CD4-positive, CD25-positive, alpha-beta regulatory T cell (primary cell): ENCODE measurements at regions not wholly inside any gene's neighbourhood (a gene's known extent, or its start where the extent isn't known, plus 50 kb on each side); places are given as distances from the start of the nearest gene placed in this dataset.

ENCODE experiments used
- ATAC-seq, 2 donors: fragments of 150-1000 bp; cut with Tn5 transposase; one replicate each; pipeline ENCODE4 v1.10.0; 2021; ENCODE audit warnings: low read depth in 2 of 2, moderate number of reproducible peaks in 2 of 2, moderate library complexity in 1 of 2
- DNase-seq, 3 donors: peaks; one replicate each; pipeline versions ENCODE4 v3.0.0 to v3.0.0-alpha.2; 2012 to 2022; ENCODE audit warnings: mixed read lengths in 1 of 3
- H3K27ac ChIP-seq: one replicate; pipeline ENCODE4 v1.7.0; 2013; ENCODE audit warnings: mild to moderate bottlenecking, low read length; ENCODE audit not compliant: insufficient read depth, poor library complexity, severe bottlenecking
- H3K27me3 ChIP-seq: one replicate; pipeline ENCODE4 v1.7.0; 2013; ENCODE audit warnings: low read length; ENCODE audit not compliant: control insufficient read depth, insufficient read depth
- H3K36me3 ChIP-seq: one replicate; pipeline ENCODE4 v1.7.0; 2013; ENCODE audit warnings: mild to moderate bottlenecking, low read length, moderate library complexity; ENCODE audit not compliant: control insufficient read depth, insufficient read depth
- H3K4me1 ChIP-seq: 2 replicates; pipeline ENCODE4 v1.7.0; 2013; ENCODE audit warnings: mild to moderate bottlenecking, low read length; ENCODE audit not compliant: insufficient read depth, control insufficient read depth, poor library complexity, severe bottlenecking
- H3K4me3 ChIP-seq: one replicate; pipeline ENCODE4 v1.7.0; 2013; ENCODE audit warnings: low read depth, mild to moderate bottlenecking, low read length, moderate library complexity
- H3K9me3 ChIP-seq, 2 experiments: 1 replicate in 1 of 2; 2 replicates in 1 of 2; pipeline ENCODE4 v1.7.0; 2013; ENCODE audit warnings: low read length in 2 of 2, mild to moderate bottlenecking in 1 of 2, moderate library complexity in 1 of 2; ENCODE audit not compliant: control insufficient read depth in 2 of 2
- H3K27ac Mint-ChIP-seq, 3 donors: one replicate each; pipeline ENCODE4 v1.8.0; 2020 to 2022; ENCODE audit warnings: mild to moderate bottlenecking in 3 of 3, mixed read lengths in 3 of 3, moderate library complexity in 2 of 3
- H3K27me3 Mint-ChIP-seq: one replicate; pipeline ENCODE4 v1.8.0; 2022; ENCODE audit warnings: mild to moderate bottlenecking, mixed read lengths
- H3K36me3 Mint-ChIP-seq: one replicate; pipeline ENCODE4 v1.8.0; 2020; ENCODE audit warnings: mixed read lengths
- H3K4me1 Mint-ChIP-seq, 4 donors: one replicate each; pipeline ENCODE4 v1.8.0; 2020 to 2022; ENCODE audit warnings: mixed read lengths in 4 of 4, mild to moderate bottlenecking in 1 of 4
- H3K4me3 Mint-ChIP-seq, 4 donors: one replicate each; pipeline ENCODE4 v1.8.0; 2020 to 2022; ENCODE audit warnings: mild to moderate bottlenecking in 4 of 4, mixed read lengths in 4 of 4, moderate library complexity in 3 of 4
- H3K9me3 Mint-ChIP-seq, 7 donors: one replicate each; pipeline ENCODE4 v1.8.0; 2020 to 2022; ENCODE audit warnings: mixed read lengths in 7 of 7, mild to moderate bottlenecking in 3 of 7, moderate library complexity in 2 of 7

- no peaks in the 10 kb centered on the region for H3K27me3 ChIP-seq
- H3K27ac ChIP-seq: peak overlapping the region; percentile 69
- no peaks in the 10 kb centered on the region for H3K9me3 ChIP-seq
- DNase-seq: peak; percentile 33 to 69 (median 58)
- H3K36me3 Mint-ChIP-seq: no peaks in the 10 kb centered on the region
- H3K9me3 Mint-ChIP-seq: peaks cover 0 to 2% (median 0%) of the 10 kb centered on the region in 7 donors
- H3K4me3 ChIP-seq: peak overlapping the region; percentile 53
- peaks cover 41% of the 10 kb centered on the region for H3K4me1 ChIP-seq
- ATAC-seq: peak; percentile 68 to 69
- H3K27ac Mint-ChIP-seq: peak overlapping the region; percentile 94 to 98 (median 98)
- H3K4me3 Mint-ChIP-seq: peak overlapping the region; percentile 75 to 87 (median 84)
- H3K4me1 Mint-ChIP-seq: peaks cover 21 to 69% (median 35%) of the 10 kb centered on the region in 4 donors
- H3K27me3 Mint-ChIP-seq: no peaks in the 10 kb centered on the region
- no peaks in the 10 kb centered on the region for H3K36me3 ChIP-seq
Observed at GRCh38 chr1:234978397-234979295, 150.0 kb downstream of the TOMM20 start.

GRCh38 chr1:234977875-234978396 is 150.7 kb downstream of the TOMM20 start:
- peak overlapping the region; percentile 69 for H3K27ac ChIP-seq
- H3K4me3 ChIP-seq: no peak overlapping the region
- H3K9me3 Mint-ChIP-seq: peaks cover 0 to 2% (median 0%) of the 10 kb centered on the region in 7 donors
- H3K27ac Mint-ChIP-seq: peak overlapping the region; percentile 94 to 98 (median 98)
- peak overlapping the region in 3 of 4 donors; percentile 6 to 83 (median 75) for H3K4me3 Mint-ChIP-seq
- H3K4me1 Mint-ChIP-seq: peaks cover 21 to 65% (median 33%) of the 10 kb centered on the region in 4 donors
- no peaks in the 10 kb centered on the region for H3K27me3 ChIP-seq
- no peaks in the 10 kb centered on the region for H3K36me3 ChIP-seq
- DNase-seq: no peak
- peaks cover 3% of the 10 kb centered on the region for H3K27me3 Mint-ChIP-seq
- no peak for ATAC-seq
- peaks cover 41% of the 10 kb centered on the region for H3K4me1 ChIP-seq
- no peaks in the 10 kb centered on the region for H3K9me3 ChIP-seq
- no peaks in the 10 kb centered on the region for H3K36me3 Mint-ChIP-seq

GRCh38 chr1:234976861-234977680 is 151.6 kb downstream of the TOMM20 start:
- no peak for DNase-seq
- Histone ChIP-seq H3K27me3 (no peaks in the 10 kb centered on the region), H3K4me1 (peaks cover 44% of the 10 kb centered on the region), H3K9me3 (no peaks in the 10 kb centered on the region), H3K4me3 (no peak overlapping the region), H3K27ac (no peak overlapping the region), H3K36me3 (no peaks in the 10 kb centered on the region)
- Mint-ChIP-seq H3K27ac (peak overlapping the region in 1 of 3 donors; percentile 42), H3K4me1 (peaks cover 25 to 70% (median 37%) of the 10 kb centered on the region in 4 donors), H3K36me3 (no peaks in the 10 kb centered on the region), H3K9me3 (peaks cover 0 to 2% (median 0%) of the 10 kb centered on the region in 7 donors), H3K27me3 (peaks cover 4% of the 10 kb centered on the region), H3K4me3 (no peak overlapping the region)
- no peak for ATAC-seq

- Histone ChIP-seq H3K27ac (no peak overlapping the region), H3K4me3 (no peak overlapping the region), H3K36me3 (no peaks in the 10 kb centered on the region), H3K9me3 (no peaks in the 10 kb centered on the region), H3K4me1 (peaks cover 50% of the 10 kb centered on the region), H3K27me3 (no peaks in the 10 kb centered on the region)
- Mint-ChIP-seq H3K36me3 (no peaks in the 10 kb centered on the region), H3K27ac (peak overlapping the region in 1 of 3 donors; percentile 6), H3K27me3 (peaks cover 4% of the 10 kb centered on the region), H3K4me1 (peaks cover 34 to 72% (median 45%) of the 10 kb centered on the region in 4 donors), H3K4me3 (no peak overlapping the region), H3K9me3 (peaks cover 0 to 2% (median 0%) of the 10 kb centered on the region in 7 donors)
- no peak for ATAC-seq
- DNase-seq: no peak
Observed at GRCh38 chr1:234975941-234976860, 152.4 kb downstream of the TOMM20 start.

GRCh38 chr1:234975122-234975940 is 153.3 kb downstream of the TOMM20 start:
- peaks cover 35 to 72% (median 44%) of the 10 kb centered on the region in 4 donors for H3K4me1 Mint-ChIP-seq
- no peaks in the 10 kb centered on the region for H3K36me3 ChIP-seq
- H3K4me3 ChIP-seq: no peak overlapping the region
- H3K36me3 Mint-ChIP-seq: no peaks in the 10 kb centered on the region
- H3K27me3 Mint-ChIP-seq: peaks cover 4% of the 10 kb centered on the region
- H3K27ac ChIP-seq: no peak overlapping the region
- H3K4me1 ChIP-seq: peaks cover 50% of the 10 kb centered on the region
- H3K4me3 Mint-ChIP-seq: no peak overlapping the region
- DNase-seq (no peak), ATAC-seq (no peak)
- peak overlapping the region in 1 of 3 donors; percentile 6 for H3K27ac Mint-ChIP-seq
- H3K9me3 Mint-ChIP-seq: peaks cover 0 to 2% (median 0%) of the 10 kb centered on the region in 7 donors
- H3K27me3 ChIP-seq: no peaks in the 10 kb centered on the region
- H3K9me3 ChIP-seq: no peaks in the 10 kb centered on the region

- no peaks in the 10 kb centered on the region for H3K9me3 ChIP-seq
- H3K9me3 Mint-ChIP-seq: no peaks in the 10 kb centered on the region
- peaks cover 43% of the 10 kb centered on the region for H3K4me1 ChIP-seq
- ATAC-seq: no peak
- H3K4me3 ChIP-seq: no peak overlapping the region
- no peak overlapping the region for H3K27ac Mint-ChIP-seq
- H3K4me3 Mint-ChIP-seq: no peak overlapping the region
- peaks cover 2% of the 10 kb centered on the region for H3K36me3 Mint-ChIP-seq
- H3K27me3 ChIP-seq: no peaks in the 10 kb centered on the region
- peaks cover 22 to 64% (median 35%) of the 10 kb centered on the region in 4 donors for H3K4me1 Mint-ChIP-seq
- no peak for DNase-seq
- H3K27me3 Mint-ChIP-seq: peaks cover 4% of the 10 kb centered on the region
- no peak overlapping the region for H3K27ac ChIP-seq
- H3K36me3 ChIP-seq: no peaks in the 10 kb centered on the region
Observed at GRCh38 chr1:234973426-234974250, 155.0 kb downstream of the TOMM20 start.
